Tibial nerve (tissue), 4 donors: ENCODE measurements at regions not wholly inside any gene's neighbourhood (a gene's known extent, or its start where the extent isn't known, plus 50 kb on each side); places are given as distances from the start of the nearest gene placed in this dataset.

ENCODE experiments used
- CTCF ChIP-seq, 5 experiments: fragments of 200-600 bp in 3 of 5; fragments of 450-650 bp in 2 of 5; sonication (generic) in 3 of 5; IDR thresholded peaks; one replicate each; pipeline ENCODE4 v1.5.1; 2016 to 2019; ENCODE audit warnings: antibody characterized with exemption in 5 of 5, mild to moderate bottlenecking in 3 of 5, moderate library complexity in 2 of 5
- EP300 ChIP-seq, 2 donors: sonication (generic); formaldehyde crosslinking; IDR thresholded peaks; one replicate each; pipeline ENCODE4 v1.6.1; 2017; ENCODE audit warnings: antibody characterized with exemption in 2 of 2, mild to moderate bottlenecking in 1 of 2
- POLR2A ChIP-seq, 2 donors: fragments of 450-650 bp; IDR thresholded peaks; one replicate each; pipeline ENCODE4 v1.6.1; 2017; ENCODE audit warnings: antibody characterized with exemption in 2 of 2, mild to moderate bottlenecking in 2 of 2, moderate library complexity in 2 of 2

- no peak for TF ChIP-seq CTCF (IDR thresholded peaks at IDR 0.05)
- TF ChIP-seq POLR2A (IDR thresholded peaks at IDR 0.05) = no peak
- no peak for TF ChIP-seq EP300 (IDR thresholded peaks at IDR 0.05)
Measured at GRCh38 chr16:82331397-82331796, 161.4 kb upstream of the MPHOSPH6 start.
